Esophagus mucosa (tissue), 1 donor: ENCODE measurements at regions not wholly inside any gene's neighbourhood (a gene's known extent, or its start where the extent isn't known, plus 50 kb on each side); places are given as distances from the start of the nearest gene placed in this dataset.

Experiments used
- ATAC-seq: fragments of 200-7000 bp; cut with Tn5 transposase; one replicate; pipeline ENCODE4 v1.9.1; 2020
- donor health status: DM: yes; HTN: yes; CAD: no.

DNA sequence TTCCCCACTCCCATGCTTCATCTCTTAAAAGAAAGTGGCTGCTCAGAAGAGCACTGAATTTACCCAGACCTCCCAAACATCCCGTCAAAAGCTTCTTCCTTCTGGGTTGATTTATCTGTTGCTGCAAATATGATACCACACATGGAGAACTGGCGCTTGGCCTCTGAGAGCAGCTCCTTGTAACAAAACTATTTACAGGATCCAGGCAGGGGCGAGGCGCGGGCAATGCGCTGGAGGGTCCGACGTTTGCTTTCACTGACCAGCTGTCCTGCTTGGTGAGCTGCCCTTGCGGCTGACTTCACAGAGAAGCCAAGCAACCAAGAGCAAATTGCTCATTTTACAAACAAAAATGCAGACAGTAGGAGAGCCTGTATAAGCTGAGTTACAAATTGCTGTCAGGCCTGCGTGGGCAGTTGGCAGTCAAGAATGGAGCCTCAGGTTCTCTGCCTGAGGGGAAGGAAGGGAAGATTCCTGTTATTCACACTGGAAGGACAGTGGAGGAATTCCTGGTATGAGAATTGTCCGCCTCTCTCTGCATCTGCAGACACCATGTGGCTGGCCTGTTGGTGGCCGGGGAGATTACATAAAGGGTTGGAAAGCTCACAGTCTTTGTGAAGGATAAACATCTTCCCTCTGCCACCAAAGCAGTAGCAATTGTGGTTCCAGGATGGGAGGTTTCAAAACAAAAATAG lies 192.2 kb upstream of the LEF1 start:
- ATAC-seq: no peak

DNA sequence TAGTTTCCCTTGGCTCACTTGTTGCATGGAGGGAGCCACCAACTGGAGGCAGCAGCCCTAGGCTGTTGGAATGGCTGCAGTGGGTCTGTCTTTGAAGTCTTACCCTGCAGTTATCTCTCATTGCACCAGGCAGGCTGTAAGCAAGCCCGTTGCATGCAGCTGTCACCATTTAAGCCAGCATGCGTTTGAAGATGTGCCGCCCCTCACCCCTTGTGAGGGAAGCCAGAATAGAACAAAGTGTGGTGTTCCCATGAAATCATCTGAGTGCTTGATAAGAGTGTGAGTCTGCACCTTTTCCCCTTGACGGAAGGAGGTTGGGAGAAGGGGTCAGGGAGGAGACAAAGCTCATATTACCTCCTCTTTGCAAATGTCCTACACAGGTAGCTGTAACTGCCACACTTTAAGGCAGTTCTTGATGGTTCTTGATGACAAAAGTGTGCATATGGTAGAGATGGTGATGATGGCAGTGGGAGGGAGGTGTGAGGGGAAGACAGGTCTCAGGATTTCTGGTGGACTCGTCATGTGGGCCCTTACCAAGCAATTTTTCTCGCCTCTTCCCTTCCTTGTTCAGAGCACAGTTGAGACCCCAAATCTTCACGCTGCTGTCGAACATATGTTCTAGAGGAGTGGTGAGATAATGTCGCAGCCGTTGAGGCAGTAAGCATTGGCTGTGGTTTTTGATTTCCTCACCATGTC lies 191.4 kb upstream of the LEF1 start:
- ATAC-seq: no peak

DNA sequence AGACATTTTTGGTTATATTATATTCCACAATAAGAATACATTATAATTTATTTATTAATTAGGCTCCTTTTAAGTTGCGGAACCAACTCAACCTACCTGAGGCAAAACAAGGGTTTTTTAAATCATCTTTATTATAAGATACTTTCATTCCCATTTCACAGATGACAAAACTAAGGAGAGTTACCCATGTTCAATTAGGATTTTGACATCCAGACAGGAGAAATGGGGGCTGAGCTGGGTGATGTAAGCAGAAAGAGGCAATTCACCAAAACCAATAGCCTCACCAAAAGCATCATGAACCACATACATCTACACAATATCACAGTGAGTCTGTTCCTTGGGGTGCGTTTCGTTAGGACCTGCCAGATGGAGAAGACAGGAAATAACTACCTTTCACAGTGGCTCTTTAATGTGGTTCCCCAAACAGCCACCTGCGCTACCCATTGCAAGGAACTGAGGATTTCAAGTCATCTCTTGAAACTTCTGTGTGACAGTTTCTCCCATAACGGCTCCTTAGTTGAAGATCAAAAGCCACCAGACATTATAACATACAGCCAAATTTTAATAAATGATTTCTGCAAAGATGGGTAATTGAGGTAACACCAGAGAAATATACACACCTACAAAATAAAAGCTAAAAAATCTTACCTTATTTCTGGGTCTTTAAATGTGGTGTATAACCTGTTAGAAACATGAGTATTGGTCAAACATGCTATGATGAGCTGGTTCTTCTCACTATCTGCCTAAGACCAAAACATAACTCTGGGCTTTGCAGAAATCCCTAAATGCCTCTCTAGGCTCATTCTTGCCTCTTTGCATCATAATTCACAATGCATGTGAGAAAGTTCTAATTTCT lies 190.6 kb upstream of the LEF1 start:
- ATAC-seq: no peak

DNA sequence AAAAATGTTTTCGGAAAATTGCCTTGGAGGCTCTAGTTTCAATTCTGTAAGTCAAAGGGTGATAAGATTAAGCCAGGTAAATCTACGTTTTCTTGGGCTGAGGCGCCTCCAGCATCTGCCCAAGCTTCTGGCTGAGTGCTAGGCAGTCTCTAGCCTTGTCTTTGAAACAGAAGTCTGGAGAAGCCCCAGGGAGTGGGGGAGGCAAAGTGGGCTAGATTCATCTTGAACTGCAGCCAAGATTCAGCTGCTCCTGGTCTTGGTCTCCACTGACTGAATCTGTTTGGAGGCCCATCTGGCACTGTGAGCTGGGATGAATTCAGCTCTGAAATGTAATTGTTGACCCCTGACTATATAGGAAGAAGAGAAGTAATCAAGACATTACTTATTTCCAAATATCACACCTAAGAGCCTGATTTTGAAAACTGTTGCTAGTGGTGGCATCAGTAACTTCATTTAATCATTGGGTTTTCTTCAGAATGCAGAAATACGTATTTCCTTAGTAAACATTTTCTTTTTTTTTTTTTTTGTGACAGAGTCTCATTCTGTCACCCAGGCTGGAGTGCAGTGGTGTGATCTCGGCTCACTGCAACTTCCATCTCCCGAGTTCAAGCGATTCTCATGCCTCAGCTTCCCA lies 187.3 kb upstream of the LEF1 start:
- ATAC-seq: no peak

GRCh38 chr4:108355186-108355901 lies 186.6 kb upstream of the LEF1 start:
- no peak for ATAC-seq

- ATAC-seq: no peak
Observed at GRCh38 chr4:108352664-108353308, 184.1 kb upstream of the LEF1 start.

DNA sequence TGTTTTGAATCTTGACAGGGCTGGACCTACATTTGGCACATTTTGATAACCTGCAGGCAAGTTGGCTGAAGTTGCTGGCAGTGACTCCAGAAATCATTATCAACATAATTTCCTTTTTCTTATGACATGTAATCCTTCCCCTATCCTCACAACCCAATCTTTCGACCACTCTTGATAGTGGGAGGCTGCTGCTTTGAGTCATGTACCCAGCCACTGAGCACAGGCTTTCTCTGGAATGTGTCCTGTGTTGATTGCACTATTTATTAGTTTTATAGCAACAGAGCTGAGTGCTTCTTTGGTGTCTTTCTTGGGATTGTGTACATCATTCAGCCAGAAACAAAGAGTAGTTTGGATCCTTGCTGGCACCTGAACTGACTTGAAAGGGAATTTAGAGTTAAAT lies 183.1 kb upstream of the LEF1 start:
- ATAC-seq: no peak

GRCh38 chr4:108350332-108350731 lies 181.6 kb upstream of the LEF1 start:
- ATAC-seq: no peak

DNA sequence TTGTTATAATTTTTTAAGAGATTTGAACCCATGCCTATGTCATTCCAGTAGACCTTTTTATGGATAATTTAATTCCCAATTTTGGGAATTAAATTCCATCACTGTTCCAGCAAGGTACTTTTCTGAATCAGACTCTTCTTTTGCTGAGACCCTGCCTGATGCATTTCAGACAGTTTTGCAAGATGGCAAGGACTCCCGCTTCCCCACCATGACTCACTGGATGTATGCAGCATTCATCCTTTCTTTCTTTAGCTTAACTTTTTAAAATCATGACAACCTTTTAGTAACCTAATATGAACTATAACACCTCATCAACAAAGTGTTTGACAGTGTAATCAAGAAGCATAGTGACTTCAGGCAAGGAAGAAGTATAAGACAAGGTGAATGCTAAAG lies 178.1 kb upstream of the LEF1 start:
- no peak for ATAC-seq

DNA sequence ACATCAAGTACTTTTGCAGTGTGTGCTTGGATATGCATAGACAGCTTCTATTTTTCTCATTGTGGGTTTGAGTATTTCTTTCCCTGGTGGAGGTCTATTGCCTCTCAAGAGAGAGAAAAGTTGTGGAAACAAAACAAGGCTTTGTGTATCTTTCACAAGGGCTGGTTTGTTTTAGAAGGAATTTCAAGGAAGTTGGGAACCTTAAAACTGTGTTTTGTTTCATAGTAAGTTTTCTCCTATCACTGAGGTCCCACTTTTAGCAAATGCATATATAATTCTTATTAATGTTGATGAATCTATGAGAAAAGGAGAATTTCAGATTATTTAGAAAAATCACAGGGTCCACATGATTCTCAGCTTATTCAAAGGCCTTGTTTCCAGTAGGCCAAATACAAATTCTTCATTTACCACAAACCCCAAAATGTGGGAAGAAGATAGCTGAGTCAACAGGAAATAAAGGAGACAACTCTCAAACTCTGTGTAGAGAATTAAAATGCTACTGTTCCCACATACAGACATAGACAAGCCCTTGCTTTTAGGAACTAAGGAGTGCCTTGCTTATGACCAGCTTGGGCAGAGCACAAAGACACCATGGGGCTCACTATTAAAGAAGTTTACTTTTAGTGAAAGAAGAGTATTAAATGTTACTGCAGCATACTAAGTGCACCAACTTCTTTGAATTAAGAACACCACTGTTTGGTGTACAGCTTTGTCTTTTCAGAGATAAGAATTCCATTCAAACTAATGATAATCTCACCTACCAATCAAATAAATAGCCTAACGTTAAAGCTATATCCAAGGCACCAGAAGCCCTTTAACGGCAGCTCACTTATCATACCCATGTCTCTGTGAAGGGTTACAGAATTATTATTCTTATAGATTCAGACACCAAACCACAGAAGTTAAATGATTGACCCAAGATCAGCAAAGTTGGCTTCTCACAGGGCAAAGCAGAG lies 177.4 kb upstream of the LEF1 start:
- no peak for ATAC-seq

GRCh38 chr4:108342325-108342970 lies 173.7 kb upstream of the LEF1 start:
- ATAC-seq: no peak

DNA sequence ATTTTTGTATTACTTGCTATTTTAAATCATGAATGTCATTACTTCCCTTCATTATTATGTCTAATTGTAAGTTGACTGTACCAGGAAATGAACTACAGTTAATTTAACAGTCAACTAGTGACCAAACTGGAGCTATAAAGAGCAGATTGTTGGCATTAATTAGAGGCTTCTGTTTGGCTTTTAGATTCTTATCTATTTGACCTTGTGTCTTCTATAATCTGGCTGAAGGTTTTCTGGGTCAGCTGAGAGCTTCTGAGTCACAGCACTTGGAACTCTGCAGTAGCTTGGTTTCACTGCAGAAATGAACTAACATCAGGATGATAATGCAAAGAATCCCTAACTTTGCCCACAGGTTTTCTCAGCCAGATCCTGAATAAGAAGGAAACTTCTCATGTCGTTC lies 169.2 kb upstream of the LEF1 start:
- no peak for ATAC-seq

DNA sequence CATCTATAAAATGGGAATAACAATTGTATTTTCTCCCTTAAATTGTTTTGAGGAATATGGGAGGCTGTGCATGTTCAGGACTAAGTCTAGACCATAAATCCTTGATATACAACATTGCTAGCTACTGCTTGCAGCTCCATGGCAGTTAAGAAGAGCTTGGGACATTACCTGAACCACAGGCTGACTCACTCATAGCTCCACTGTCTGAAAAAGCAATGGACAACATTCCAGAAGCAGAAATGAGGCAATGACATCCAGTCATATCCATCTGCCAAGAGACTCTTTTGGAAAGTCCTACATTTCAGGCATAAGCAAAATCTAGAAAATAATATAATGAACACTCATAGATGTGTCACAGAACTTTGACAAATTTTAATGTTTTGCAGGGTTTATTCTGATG lies 167.3 kb upstream of the LEF1 start:
- ATAC-seq: no peak

DNA sequence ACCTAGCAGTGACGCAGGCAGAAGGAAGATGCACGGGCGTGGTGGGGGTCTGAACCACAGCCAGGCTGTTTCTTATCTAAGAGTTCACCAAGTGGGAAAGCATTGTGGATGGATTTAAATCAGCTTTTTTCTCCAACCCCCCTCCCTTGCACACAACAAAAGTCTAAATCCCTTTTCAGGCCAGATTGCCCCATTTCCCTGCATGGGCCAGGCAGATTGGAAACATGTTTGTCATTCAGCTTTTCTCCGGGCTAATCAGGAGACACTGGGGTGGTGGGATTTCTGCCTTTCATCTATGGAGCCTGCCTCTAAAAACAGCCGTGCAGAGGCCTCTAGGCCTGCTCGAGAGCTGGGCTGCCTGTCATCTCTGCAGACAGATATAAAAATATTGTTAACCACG lies 166.3 kb upstream of the LEF1 start:
- ATAC-seq: no peak

GRCh38 chr4:108334031-108334430 lies 165.3 kb upstream of the LEF1 start:
- ATAC-seq: no peak

GRCh38 chr4:108333353-108333942 lies 164.7 kb upstream of the LEF1 start:
- no peak for ATAC-seq

DNA sequence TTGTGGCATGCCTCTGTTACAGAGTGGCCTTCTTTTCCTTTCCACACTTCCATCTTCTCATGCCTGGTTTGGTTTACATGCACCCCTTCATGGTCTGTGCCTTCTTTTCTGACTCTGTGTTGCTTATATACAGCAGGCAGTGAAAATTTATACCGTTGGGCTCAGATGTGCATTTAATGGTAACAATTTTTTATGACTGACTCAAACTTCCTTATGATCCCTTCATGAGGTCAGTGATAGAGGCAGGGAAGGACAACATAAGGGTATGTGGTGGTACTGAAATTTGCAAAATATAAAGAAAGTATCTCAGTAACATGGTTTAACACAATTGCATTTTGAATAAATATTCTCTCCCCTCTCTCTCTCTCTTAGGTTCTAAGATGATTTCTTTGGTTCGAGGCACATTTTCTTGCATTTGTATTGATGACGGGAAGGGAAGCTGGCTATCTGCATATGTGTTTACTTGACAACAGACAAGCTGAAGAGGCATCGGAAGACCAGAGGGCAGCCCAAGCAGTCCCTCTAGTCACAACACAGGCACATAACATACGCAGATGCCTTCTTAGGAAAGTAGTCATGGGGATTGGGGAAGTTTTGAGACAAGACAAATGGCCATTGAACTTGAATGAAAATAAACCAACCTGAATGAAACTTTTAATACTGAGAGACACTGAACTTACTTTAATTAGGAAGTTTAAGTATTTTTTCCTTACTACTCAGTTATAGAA lies 163.3 kb upstream of the LEF1 start:
- no peak for ATAC-seq

DNA sequence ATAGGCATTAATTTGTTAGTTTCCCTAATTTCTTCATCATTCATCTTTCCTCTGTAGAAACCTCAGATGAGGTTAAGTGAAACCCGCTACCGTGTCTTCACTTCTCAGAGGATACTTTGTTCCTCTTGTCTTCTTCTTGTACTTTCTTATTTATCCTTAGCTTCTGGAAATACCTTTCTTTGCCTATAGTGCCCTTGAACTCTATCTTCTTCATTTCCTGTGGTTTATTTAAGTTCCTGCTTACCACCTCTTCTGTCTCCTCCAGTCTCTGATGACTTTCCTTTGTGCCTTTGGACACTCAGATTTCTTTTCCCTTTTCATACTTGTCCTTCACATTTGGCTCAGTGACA lies 159.6 kb upstream of the LEF1 start:
- no peak for ATAC-seq
